NCI-H1092 treated with DMSO at 0.1 percent for 48 hours (cell line): ENCODE measurements at regions not wholly inside any gene's neighbourhood (a gene's known extent, or its start where the extent isn't known, plus 50 kb on each side); places are given as distances from the start of the nearest gene placed in this dataset.

Experiments used
- DNase-seq: peaks from one replicate; lab custom pipeline; 2025; lab: John Stamatoyannopoulos, UW

DNA sequence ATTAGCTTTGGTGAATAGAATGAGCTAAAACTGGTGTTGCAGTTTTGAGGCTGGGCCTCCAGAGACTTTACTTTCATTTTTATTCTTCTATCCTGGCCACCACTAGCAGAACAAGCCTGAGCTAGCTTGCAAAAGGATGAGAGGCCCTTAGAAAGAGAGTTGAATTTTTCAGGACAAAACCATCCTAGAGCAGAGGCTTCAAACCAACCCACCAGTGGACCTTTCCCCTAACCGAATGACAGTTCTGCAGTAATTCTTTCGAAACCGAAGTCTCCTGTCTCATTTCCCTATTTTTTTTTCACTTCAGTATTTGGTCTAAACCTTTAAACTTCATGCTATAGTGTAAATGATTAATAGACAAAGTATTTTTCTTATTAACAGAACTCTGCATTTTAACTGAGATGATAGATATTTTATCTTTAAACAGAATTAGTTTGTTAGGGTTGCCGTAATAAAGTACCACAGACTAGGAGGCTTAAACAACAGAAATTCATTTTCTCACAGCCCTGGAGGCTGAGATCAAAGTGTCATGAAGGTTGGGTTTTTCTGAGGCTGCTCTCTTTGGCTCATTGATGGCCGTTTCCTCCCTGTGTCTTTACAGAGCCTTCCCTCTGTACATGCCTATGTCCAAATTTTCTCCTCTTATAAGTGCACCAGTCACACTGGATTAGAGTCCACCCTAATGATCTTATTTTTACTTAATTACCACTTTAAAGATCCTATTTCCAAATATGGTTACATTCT, 80.6 kb upstream of the PAK5 start:
- DNase-seq, result no peak

DNA sequence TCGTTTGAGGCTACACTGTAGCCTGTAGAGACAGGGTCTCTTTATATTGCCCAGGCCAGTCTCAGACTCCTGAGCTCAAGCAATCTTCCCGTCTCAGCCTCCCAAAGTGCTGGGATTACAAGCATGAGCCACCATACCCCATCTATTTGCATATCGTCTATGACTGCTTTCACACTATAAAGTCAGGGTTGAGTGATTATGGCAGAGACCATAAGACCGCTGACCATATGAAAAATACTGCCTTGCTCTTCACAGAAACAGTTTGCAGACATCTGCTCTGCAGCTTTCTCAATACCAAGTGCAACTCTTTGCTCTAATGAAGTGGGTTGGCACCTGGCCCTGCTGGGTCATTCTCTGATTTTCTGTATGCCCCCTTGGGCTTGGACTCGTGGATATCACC, 79.5 kb upstream of the PAK5 start:
- DNase-seq, result no peak

DNA sequence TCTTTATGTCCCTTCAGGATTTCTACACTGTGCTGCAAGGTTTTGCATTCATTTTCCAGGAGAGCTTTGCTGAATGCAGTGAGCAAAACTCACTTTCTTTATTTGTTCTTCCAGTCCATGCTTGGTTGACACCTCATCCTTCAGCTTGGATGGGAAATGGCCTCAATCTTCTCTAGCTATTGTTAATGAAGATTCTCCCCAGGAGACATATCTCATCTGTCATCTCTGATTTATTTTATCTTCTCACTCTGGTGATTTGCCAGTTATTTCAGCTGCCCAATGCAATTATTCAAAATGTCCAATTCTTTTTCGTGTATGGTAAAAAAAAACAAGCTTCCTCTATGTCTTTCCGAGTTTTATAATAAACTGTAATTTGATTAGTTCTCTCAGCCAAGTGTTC, 77.9 kb upstream of the PAK5 start:
- no peak for DNase-seq

DNA sequence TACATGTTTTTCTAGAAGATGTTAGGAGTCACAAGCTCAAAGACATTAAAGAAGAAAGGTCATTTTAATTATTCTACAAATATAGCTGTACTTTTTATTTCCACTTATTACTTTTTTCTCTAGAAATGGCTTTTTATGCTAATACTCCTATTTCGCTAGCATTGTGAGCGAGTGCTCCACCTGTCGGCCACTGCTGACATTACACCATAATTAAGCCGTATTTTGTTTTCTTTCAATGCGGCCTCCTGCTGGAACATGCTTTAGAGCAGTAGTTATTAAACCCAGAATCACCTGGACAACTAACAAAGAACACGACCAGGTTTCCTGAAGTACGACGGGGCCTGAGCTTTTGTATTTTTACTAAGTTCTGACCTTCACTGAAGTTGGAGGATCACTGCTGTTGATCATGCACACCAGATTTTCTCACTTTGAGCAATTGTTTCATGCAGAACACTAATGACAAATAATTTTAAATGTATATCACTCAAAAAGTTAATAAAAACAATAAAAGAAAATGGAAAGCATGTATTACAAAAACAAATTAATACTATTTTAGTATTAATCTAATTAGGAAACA, 74.1 kb upstream of the PAK5 start:
- peak; percentile 61 for DNase-seq

DNA sequence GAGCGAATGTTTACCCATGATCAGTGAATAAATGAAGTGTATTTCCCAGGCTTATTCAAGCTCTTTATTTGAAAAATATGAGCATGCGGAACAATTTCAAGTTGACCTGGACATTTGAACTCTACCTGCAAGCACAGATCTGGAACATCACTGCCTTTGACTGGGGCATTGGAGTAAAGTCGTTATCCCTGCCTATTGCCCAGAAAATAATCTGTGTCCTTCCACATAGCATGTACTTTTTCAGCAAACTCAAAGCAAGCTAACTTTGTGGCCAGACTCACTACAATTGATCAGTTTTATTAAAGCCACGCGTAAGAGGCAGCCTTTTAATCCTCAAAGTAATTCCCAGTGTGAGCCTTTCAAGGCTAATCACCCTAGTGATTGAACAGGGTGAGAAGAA, 73.4 kb upstream of the PAK5 start:
- no peak for DNase-seq

DNA sequence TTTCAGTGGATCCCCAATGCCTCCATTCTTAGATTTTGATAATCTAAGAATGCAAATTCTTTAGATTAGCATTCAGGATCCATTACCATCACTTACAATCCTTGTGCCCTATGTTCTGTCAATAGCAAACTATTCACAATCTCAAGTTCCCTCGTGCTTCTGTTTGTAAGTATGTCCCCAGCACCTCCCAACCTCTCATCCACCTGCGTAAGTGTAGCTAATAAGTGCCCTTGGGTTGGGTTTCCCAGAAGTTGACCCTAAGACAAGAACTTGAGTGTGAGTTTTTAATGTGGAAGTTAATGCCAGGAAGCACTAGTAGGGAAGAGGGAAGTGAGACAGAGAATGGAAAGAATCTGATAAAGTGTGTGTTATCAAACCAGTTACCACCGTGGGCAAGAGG, 72.6 kb upstream of the PAK5 start:
- DNase-seq, result no peak

DNA sequence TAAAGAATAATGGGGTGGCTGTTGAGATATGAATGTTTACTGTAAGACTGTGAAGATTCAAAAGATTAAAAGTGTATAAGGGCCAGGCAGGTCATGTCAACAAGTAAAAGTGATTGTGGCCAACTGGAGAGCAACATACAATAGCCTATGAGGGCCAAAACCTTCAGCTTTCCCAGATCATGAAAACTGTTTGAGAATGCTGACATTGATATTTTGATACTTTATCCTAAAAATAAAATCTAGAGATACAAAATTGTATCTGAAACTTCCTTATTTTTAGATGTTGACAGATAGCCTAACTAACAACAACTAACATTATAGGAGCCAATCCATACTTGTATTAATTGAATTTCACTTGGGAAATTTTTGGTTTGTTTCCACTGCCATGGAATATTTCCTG, 70.3 kb upstream of the PAK5 start:
- DNase-seq, result no peak

DNA sequence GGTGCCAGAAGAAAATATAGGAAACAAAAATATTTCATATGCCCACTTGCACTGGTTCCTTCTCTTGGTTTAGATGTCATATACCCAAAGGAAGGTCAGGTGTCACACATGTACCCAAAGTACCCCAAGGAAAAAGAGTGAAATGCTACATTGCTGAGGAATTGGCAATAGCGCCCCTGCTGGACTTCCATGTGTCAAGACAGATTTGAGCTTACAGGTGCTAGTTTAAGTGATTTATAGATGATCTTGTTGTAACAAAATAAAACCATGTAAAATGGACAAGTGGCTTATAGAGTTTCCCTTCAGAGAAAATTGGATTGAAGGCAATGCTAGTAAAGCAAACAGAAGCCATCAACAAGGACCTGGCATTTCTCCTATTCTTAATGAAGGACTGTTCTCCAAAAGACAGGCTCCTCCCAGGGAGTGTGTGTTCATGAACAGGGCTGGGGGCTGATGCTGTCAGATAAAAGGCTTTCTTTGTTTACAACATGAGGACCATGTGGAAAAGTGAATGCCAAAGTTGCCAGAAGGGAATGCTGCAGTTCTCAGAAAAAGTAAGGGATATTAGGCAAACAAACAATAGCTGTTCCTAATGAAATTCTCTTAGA, 64.3 kb upstream of the PAK5 start:
- DNase-seq, result peak; percentile 36

DNA sequence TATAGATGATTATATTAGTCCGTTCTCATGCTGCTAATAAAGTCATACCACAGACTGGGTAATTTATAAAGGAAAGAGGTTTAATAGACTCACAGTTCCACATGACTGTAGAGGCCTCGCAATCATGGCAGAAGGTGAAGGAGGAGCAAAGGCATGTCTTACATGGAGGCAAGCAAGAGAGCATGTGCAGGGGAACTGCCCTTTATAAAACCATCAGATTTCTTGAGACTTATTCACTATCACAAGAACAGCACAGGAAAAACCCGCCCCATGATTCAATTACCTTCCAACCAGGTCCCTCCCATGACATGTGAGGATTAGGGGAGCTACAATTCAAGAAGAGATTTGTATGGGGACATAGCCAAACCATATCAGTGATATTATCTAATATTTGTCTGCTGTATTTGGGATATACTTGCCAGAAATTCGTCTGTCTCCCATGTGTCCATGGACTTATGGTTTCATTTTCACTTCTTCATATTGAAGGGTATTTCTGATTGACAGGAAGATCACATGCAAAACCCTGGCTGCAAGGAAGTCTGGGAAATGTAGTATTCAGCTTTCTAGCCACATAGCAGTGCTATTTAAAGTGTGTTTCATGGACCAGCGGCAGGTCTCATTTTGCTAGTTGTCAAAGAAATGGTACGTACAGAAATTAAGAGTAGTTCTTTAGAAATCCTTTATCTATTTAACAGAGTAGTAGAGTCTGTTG, 50.5 kb upstream of the PAK5 start:
- DNase-seq, result no peak
